Activated naive CD4-positive, alpha-beta T cell treated with anti-CD3 and anti-CD28 coated beads for 36 hours (primary cell): ENCODE measurements at regions not wholly inside any gene's neighbourhood (a gene's known extent, or its start where the extent isn't known, plus 50 kb on each side); places are given as distances from the start of the nearest gene placed in this dataset.

Source experiments
- CTCF ChIA-PET: fragments of 350-600 bp; sonication (Branson Sonifier 250); formaldehyde crosslinking; loops from one replicate; lab custom pipeline; 2021; ENCODE audit warnings: antibody characterized with exemption; lab: Charles Lee
- DNase-seq: peaks from one replicate; pipeline ENCODE4 v3.0.0-alpha.2; 2020
- H3K27ac Mint-ChIP-seq: one replicate; pipeline ENCODE4 v1.8.0; 2021; ENCODE audit warnings: mild to moderate bottlenecking, mixed read lengths
- H3K27me3 Mint-ChIP-seq: one replicate; pipeline ENCODE4 v1.8.0; 2021; ENCODE audit warnings: low read depth, mixed read lengths
- H3K36me3 Mint-ChIP-seq: one replicate; pipeline ENCODE4 v1.8.0; 2021; ENCODE audit warnings: low read depth, mixed read lengths
- H3K4me1 Mint-ChIP-seq: one replicate; pipeline ENCODE4 v1.8.0; 2021; ENCODE audit warnings: low read depth, mixed read lengths
- H3K4me3 Mint-ChIP-seq: one replicate; pipeline ENCODE4 v1.8.0; 2021; ENCODE audit warnings: mild to moderate bottlenecking, moderate library complexity, mixed read lengths
- H3K9me3 Mint-ChIP-seq: one replicate; pipeline ENCODE4 v1.8.0; 2021; ENCODE audit warnings: mixed read lengths
- intact Hi-C: fragments of 100-400 bp; cut with micrococcal nuclease; formaldehyde crosslinking; loops from one replicate; pipeline ENCODE4 v1.15.1; 2023

- CTCF ChIA-PET: no interaction called here
- DNase-seq: no peak
- H3K4me1 Mint-ChIP-seq: no peaks in the 10 kb centered on the region
Observed at GRCh38 chr11:134742956-134743819, 331.1 kb upstream of the B3GAT1 start.

DNA sequence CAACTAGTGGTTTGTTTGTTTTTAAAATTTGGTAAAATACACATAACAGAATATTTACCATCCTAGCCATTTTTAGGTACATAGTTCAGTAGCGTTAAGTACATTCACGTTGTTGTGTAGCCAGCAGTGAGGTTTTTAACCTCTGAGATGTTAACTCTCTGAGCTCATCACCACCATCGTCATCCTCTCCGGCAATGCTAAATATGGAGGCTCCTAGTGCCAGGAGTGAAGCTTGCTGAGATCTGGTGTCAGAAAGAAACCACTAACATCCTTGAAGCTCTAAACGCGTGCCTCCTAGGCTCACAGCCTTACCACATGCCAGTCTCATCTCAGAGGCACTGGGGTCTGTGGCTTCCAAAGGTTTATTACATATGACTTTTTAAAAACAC lies 330.2 kb upstream of the B3GAT1 start:
- peaks cover 5% of the 10 kb centered on the region for H3K27me3 Mint-ChIP-seq
- H3K9me3 Mint-ChIP-seq: peaks cover 3% of the 10 kb centered on the region
- intact Hi-C loops: no loop called here
- no peak overlapping the region for H3K27ac Mint-ChIP-seq
- no peak overlapping the region for H3K4me3 Mint-ChIP-seq
- DNase-seq: no peak
- CTCF ChIA-PET: no interaction called here
- no peaks in the 10 kb centered on the region for H3K4me1 Mint-ChIP-seq
- H3K36me3 Mint-ChIP-seq: no peaks in the 10 kb centered on the region

More at GRCh38 chr11:134742956-134743819, 331.1 kb upstream of the B3GAT1 start:
- no peaks in the 10 kb centered on the region for H3K36me3 Mint-ChIP-seq
- no peak overlapping the region for H3K4me3 Mint-ChIP-seq
- peaks cover 3% of the 10 kb centered on the region for H3K9me3 Mint-ChIP-seq
- peaks cover 5% of the 10 kb centered on the region for H3K27me3 Mint-ChIP-seq
- intact Hi-C loops: no loop called here
- no peak overlapping the region for H3K27ac Mint-ChIP-seq

DNA sequence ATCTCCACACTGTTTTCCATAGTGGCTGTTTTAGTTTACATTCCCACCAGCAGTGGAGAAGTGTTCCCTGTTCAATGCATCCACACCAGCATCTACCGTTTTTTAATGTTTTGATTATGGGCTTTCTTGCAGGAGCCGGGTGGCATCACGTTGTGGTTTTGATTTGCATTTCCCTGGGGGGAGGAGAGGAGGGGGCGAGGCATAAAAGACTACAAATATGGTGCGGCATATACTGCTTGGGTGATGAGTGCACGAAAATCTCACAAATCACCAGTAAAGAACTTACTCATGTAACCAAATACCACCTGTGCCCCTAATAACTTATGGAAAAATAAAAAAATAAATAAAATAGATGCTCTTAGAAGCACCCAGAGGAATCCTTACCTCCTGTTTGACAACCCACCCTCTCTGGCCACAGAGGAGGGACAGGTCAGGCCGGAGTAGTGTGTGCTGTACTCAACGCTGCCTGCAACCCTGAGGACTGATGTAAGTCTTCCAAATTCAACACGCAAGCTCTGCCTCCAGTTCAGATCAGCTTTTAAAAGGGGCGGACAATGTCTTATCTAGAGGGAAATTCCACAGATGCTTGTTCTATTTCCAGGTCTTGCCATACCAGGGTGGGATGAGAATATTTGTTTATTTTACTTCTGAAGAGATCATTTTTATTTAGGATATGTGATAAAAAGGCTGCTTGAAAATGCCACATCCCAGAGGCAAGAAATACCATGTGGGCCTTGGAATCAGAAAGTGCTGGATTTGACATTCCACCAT lies 329.6 kb upstream of the B3GAT1 start:
- intact Hi-C loops: no loop called here
- no peak for DNase-seq
- CTCF ChIA-PET: no interaction called here
- Mint-ChIP-seq H3K27ac (no peak overlapping the region), H3K36me3 (no peaks in the 10 kb centered on the region), H3K4me1 (no peaks in the 10 kb centered on the region), H3K27me3 (peaks cover 5% of the 10 kb centered on the region), H3K9me3 (no peaks in the 10 kb centered on the region), H3K4me3 (no peak overlapping the region)

- H3K4me1 Mint-ChIP-seq: no peaks in the 10 kb centered on the region
Observed at GRCh38 chr11:134740590-134741261, 328.7 kb upstream of the B3GAT1 start.

DNA sequence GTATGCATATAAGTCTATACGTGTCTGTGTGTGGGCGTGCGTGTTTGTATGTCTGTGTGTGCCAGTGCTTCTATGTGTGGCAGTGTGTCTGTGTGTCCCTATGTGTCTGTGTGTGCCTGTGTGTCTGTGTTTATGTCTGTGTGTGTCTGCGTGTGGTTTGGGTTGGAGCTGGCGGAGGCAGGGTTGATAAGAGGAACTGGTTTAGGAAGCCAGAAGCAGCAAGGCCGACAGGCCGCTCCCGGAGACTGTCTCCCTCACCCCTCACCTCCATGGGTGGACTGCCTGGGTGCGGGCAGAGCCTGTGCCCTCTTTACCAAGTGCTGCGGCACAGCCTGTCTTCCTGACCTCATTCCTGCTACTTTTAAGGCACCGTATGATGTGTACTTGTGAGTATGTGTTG lies 327.1 kb upstream of the B3GAT1 start:
- DNase-seq: no peak
- H3K4me1 Mint-ChIP-seq: no peaks in the 10 kb centered on the region
- no peaks in the 10 kb centered on the region for H3K9me3 Mint-ChIP-seq
- intact Hi-C loops: no loop called here
- H3K27ac Mint-ChIP-seq: no peak overlapping the region
- CTCF ChIA-PET: no interaction called here
- H3K36me3 Mint-ChIP-seq: no peaks in the 10 kb centered on the region
- H3K27me3 Mint-ChIP-seq: peaks cover 4% of the 10 kb centered on the region
- H3K4me3 Mint-ChIP-seq: no peak overlapping the region

More at GRCh38 chr11:134740590-134741261, 328.7 kb upstream of the B3GAT1 start:
- H3K27ac Mint-ChIP-seq: no peak overlapping the region
- no peak for DNase-seq
- H3K4me3 Mint-ChIP-seq: no peak overlapping the region
- intact Hi-C loops: no loop called here
- H3K9me3 Mint-ChIP-seq: no peaks in the 10 kb centered on the region
- H3K36me3 Mint-ChIP-seq: no peaks in the 10 kb centered on the region
- CTCF ChIA-PET: no interaction called here
- H3K27me3 Mint-ChIP-seq: peaks cover 5% of the 10 kb centered on the region

DNA sequence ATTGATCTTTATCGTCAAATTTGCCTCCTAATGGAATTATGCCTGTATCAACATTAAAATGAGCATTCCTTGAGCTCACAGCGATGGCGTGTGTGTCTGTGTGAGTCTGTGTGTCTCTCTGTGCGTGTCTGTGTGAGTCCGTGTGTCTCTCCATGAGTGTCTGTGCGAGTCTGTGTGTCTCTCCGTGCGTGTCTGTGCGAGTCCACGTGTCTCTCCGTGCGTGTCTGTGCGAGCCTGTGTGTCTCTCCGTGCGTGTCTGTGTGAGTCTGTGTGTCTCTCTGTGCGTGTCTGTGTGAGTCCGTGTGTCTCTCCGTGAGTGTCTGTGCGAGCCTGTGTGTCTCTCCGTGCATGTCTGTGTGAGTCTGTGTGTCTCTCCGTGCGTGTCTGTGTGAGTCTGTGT lies 326.5 kb upstream of the B3GAT1 start:
- CTCF ChIA-PET: no interaction called here
- DNase-seq: no peak
- Mint-ChIP-seq H3K4me3 (no peak overlapping the region), H3K9me3 (no peaks in the 10 kb centered on the region), H3K27ac (no peak overlapping the region), H3K27me3 (peaks cover 2% of the 10 kb centered on the region), H3K36me3 (no peaks in the 10 kb centered on the region), H3K4me1 (no peaks in the 10 kb centered on the region)
- intact Hi-C loops: no loop called here

DNA sequence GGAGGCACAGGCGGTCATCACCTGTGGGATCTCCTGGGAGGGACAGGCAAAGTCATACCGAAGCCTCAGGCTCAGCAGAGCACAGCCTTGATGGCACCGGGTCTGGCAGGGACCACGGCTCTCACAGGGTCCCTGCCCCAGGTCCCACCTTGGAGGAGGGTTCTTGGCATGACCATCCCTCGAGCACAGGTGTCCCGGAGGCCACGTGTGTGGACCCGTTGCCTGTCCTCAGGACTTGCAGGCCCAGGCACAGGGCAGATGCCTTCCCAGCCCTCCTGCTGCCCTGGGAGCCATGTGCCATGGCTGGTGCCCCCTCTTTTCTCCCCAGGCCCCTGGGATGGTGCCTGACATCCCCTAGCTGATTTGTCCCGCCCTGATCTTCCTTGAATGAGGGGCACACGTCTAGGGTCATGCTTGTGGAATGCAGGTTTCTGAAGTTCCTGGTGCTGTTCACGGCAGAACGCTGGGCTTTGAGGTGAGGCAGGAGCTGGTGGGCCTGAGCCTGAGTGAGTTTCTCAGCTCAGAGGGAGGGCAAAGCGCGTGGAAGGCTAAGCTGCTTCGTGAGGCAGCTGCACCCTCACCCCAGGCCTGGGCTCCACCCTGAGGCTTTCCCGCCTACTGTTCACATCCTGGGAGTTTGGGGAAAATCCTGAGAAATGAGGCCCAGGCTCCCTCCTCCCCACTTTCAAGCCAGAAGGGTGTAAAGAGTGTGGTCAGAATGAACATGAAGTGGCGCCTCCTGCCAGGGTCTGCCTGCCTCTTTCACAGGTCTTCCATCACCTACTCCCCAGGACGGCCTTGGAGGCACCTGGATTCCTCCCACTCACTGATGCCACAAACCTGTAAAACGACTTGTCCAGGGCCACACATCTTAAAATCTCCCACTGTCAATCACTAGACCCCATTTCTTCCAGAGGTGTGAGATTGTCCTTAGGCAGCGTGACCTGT lies 325.8 kb upstream of the B3GAT1 start:
- H3K27me3 Mint-ChIP-seq: no peaks in the 10 kb centered on the region
- H3K27ac Mint-ChIP-seq: no peak overlapping the region
- H3K9me3 Mint-ChIP-seq: no peaks in the 10 kb centered on the region
- intact Hi-C loops: no loop called here
- H3K4me3 Mint-ChIP-seq: no peak overlapping the region
- no peaks in the 10 kb centered on the region for H3K36me3 Mint-ChIP-seq
- DNase-seq: no peak
- CTCF ChIA-PET: no interaction called here
- H3K4me1 Mint-ChIP-seq: no peaks in the 10 kb centered on the region

GRCh38 chr11:134736251-134736947 lies 324.4 kb upstream of the B3GAT1 start:
- no peak for DNase-seq
- intact Hi-C loops: no loop called here
- H3K4me3 Mint-ChIP-seq: no peak overlapping the region
- CTCF ChIA-PET: no interaction called here
- H3K27ac Mint-ChIP-seq: no peak overlapping the region
- no peaks in the 10 kb centered on the region for H3K27me3 Mint-ChIP-seq
- no peaks in the 10 kb centered on the region for H3K36me3 Mint-ChIP-seq
- H3K9me3 Mint-ChIP-seq: no peaks in the 10 kb centered on the region
- H3K4me1 Mint-ChIP-seq: no peaks in the 10 kb centered on the region

DNA sequence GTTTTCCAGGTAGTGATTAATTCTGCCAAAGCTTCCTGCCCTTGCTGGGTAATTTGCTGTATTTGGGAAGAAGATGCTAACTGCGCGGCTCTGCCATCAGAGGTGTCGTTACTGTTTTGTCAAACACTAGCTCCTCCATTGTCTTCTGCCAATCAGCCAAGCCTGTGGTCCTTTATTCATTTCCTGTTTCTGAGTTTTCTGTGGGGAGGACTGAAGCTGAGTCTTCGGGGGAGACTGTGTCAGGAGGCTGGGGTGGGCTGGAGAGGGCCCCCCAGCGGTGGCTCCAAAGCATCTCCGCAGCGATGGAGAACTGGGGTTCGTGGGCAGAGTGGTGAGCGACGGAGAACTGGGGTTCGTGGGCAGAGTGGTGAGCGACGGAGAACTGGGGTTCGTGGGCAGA lies 322.9 kb upstream of the B3GAT1 start:
- intact Hi-C loops: no loop called here
- DNase-seq: no peak
- Mint-ChIP-seq H3K9me3 (no peaks in the 10 kb centered on the region), H3K4me1 (no peaks in the 10 kb centered on the region), H3K27me3 (no peaks in the 10 kb centered on the region), H3K27ac (no peak overlapping the region), H3K36me3 (no peaks in the 10 kb centered on the region), H3K4me3 (no peak overlapping the region)
- CTCF ChIA-PET: no interaction called here

DNA sequence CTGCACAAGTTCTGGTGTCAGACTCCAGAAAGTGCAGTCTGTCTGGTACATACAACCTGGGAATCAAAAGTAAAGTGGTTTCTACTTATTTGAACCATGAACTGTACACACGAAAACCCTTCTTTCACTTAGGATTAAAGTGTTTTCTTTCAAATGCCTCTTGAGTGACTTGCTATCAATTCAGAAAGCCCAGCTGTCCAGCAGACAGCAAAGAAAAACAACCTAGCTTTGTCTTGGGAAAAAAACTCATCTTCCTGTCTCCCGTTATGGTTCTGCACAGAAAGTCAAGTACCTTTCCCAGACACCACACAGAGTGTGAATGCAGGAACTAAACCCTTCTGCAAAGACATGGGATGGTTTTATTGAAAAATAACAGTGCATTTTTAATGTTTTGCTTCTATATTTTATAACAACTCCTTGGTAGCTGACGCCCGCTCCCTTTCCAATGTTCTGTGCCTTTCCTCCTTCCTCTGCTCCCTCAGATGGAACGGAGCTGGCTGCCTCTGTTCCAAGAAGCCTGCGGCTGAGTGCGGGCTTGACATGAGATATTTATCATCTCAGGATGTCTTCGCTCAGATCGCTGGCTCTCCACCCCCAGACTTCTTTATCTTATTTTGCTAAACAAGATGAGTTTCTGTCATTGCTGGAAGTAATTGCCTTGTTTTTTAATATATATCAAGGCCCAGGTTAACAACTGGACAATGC lies 322.3 kb upstream of the B3GAT1 start:
- Mint-ChIP-seq H3K4me3 (no peak overlapping the region), H3K36me3 (no peaks in the 10 kb centered on the region), H3K27ac (no peak overlapping the region), H3K27me3 (no peaks in the 10 kb centered on the region), H3K9me3 (no peaks in the 10 kb centered on the region), H3K4me1 (no peaks in the 10 kb centered on the region)
- no peak for DNase-seq
- CTCF ChIA-PET: interaction anchor here (0.6 kb wide), 1 partner anchor 26 kb away, joined by 5 read pairs; no protein-coding TSS in a partner anchor
- intact Hi-C loops: no loop called here

DNA sequence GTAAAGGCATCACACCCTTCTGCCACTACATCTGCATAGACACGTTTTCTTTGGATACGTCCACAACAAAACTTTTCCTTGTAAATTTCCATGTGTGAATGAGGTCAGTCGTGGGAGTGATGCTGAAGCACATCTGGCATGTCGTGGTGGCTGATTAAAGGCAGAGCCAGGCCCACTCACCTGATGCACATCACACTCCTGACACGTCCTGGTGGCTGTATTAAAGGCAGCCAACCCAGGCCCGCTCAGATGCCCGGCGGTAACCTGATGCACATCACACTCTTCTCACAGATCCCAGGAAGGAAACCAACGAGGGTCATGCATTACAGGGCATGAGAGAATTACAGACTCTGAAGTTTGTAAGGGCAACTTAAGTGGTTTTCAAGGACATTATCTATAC lies 321.6 kb upstream of the B3GAT1 start:
- Mint-ChIP-seq H3K4me1 (no peaks in the 10 kb centered on the region), H3K4me3 (no peak overlapping the region)
- CTCF ChIA-PET: interaction anchor here (0.6 kb wide), 1 partner anchor 27 kb away, joined by 5 read pairs; no protein-coding TSS in a partner anchor

More for the DNA sequence above, 321.6 kb upstream of the B3GAT1 start:
- DNase-seq: no peak
- H3K27me3 Mint-ChIP-seq: no peaks in the 10 kb centered on the region
- H3K36me3 Mint-ChIP-seq: no peaks in the 10 kb centered on the region
- H3K27ac Mint-ChIP-seq: no peak overlapping the region
- no peaks in the 10 kb centered on the region for H3K9me3 Mint-ChIP-seq
- intact Hi-C loops: no loop called here
